ENCODE measurements at regions not wholly inside any gene's neighbourhood (a gene's known extent, or its start where the extent isn't known, plus 50 kb on each side); places are given as distances from the start of the nearest gene placed in this dataset.

- peak overlapping the region; percentile 26 for H3K4me3 ChIP-seq (ENCODE audit: low read depth, low read length)
- POLR2A ChIA-PET: interaction anchor here (0.7 kb wide), 1 partner anchor 24 kb away, joined by 4 read pairs; no protein-coding TSS in a partner anchor
- no peak for DNase-seq (ENCODE audit: low read depth, low spot score)
Observed at GRCh38 chr5:42989190-42989589, 50.9 kb downstream of the ANXA2R start.

GRCh38 chr5:42988568-42988967 is 51.6 kb downstream of the ANXA2R start:
- Histone ChIP-seq H3K27ac (ENCODE audit: low read depth, low read length) (no peak overlapping the region), H3K27me3 (ENCODE audit: control insufficient read depth, insufficient read depth, low read length) (no peaks in the 10 kb centered on the region), H3K9me3 (ENCODE audit: control insufficient read depth, insufficient read depth, low read length) (peaks cover 10% of the 10 kb centered on the region), H3K4me3 (ENCODE audit: low read depth, low read length) (no peak overlapping the region)
- ChIA-PET POLR2A (interaction anchor here (0.7 kb wide), 1 partner anchor 23 kb away, joined by 4 read pairs; no protein-coding TSS in a partner anchor), CTCF (interaction anchor here (0.7 to 1.5 kb wide), 2 partner anchors 19 to 80 kb away, joined by 7 to 9 read pairs; no protein-coding TSS in a partner anchor)
- DNase-seq (ENCODE audit: low read depth, low spot score): no peak
- TF ChIP-seq CTCF (IDR thresholded peaks at IDR 0.05; ENCODE audit: low read depth, low read length): no peak

More at GRCh38 chr5:42989190-42989589, 50.9 kb downstream of the ANXA2R start:
- peaks cover 10% of the 10 kb centered on the region for H3K9me3 ChIP-seq (ENCODE audit: control insufficient read depth, insufficient read depth, low read length)
- H3K27ac ChIP-seq (ENCODE audit: low read depth, low read length): no peak overlapping the region
- CTCF ChIA-PET: interaction anchor here (0.6 to 1.5 kb wide), 4 partner anchors 19 to 405 kb away, joined by 3 to 9 read pairs (median 5); no protein-coding TSS in a partner anchor
- no peak for TF ChIP-seq CTCF (IDR thresholded peaks at IDR 0.05; ENCODE audit: low read depth, low read length)
- H3K27me3 ChIP-seq (ENCODE audit: control insufficient read depth, insufficient read depth, low read length): no peaks in the 10 kb centered on the region

GRCh38 chr5:42985129-42986037 is 54.7 kb downstream of the ANXA2R start:
- CTCF ChIA-PET: interaction anchor here (0.6 to 1.6 kb wide), 4 partner anchors 9 to 119 kb away, joined by 3 to 5 read pairs (median 4); no protein-coding TSS in a partner anchor
- DNase-seq (ENCODE audit: low read depth, low spot score): no peak

GRCh38 chr5:42984307-42984706 is 55.8 kb downstream of the ANXA2R start:
- POLR2A ChIA-PET: no interaction called here
- Histone ChIP-seq H3K9me3 (ENCODE audit: control insufficient read depth, insufficient read depth, low read length) (peaks cover under 1% of the 10 kb centered on the region; the same call in 1 of the 2 replicates), H3K27ac (ENCODE audit: low read depth, low read length) (no peak overlapping the region), H3K4me3 (ENCODE audit: low read depth, low read length) (no peak overlapping the region), H3K27me3 (ENCODE audit: control insufficient read depth, insufficient read depth, low read length) (no peaks in the 10 kb centered on the region)
- no peak for TF ChIP-seq CTCF (IDR thresholded peaks at IDR 0.05; ENCODE audit: low read depth, low read length)
- no peak for DNase-seq (ENCODE audit: low read depth, low spot score)
- CTCF ChIA-PET: interaction anchor here (0.6 to 1.6 kb wide), 4 partner anchors 10 to 120 kb away, joined by 3 to 5 read pairs (median 4); no protein-coding TSS in a partner anchor

More at GRCh38 chr5:42985129-42986037, 54.7 kb downstream of the ANXA2R start:
- H3K9me3 ChIP-seq (ENCODE audit: control insufficient read depth, insufficient read depth, low read length): peaks cover 6% of the 10 kb centered on the region
- no peak for TF ChIP-seq CTCF (IDR thresholded peaks at IDR 0.05; ENCODE audit: low read depth, low read length)
- H3K27me3 ChIP-seq (ENCODE audit: control insufficient read depth, insufficient read depth, low read length): no peaks in the 10 kb centered on the region
- peak overlapping the region; percentile 91 for H3K27ac ChIP-seq (ENCODE audit: low read depth, low read length)
- no peak overlapping the region for H3K4me3 ChIP-seq (ENCODE audit: low read depth, low read length)
- POLR2A ChIA-PET: interaction anchor here (0.5 kb wide), 1 partner anchor 8 kb away, joined by 4 read pairs; no protein-coding TSS in a partner anchor
